Astrocyte (in vitro differentiated cells and primary cell): ENCODE measurements at regions not wholly inside any gene's neighbourhood (a gene's known extent, or its start where the extent isn't known, plus 50 kb on each side); places are given as distances from the start of the nearest gene placed in this dataset.

ENCODE experiments used
- EZH2 ChIP-seq: IDR thresholded peaks from 2 replicates; pipeline ENCODE4 v1.6.1; 2012; ENCODE audit warnings: mild to moderate bottlenecking, low read length, inconsistent platforms; ENCODE audit not compliant: insufficient read depth
- TF ChIP-seq, protein P1 (sequence below): IDR thresholded peaks from 2 replicates; pipeline ENCODE4 v1.5.1; 2011; ENCODE audit warnings: low read depth, mild to moderate bottlenecking, inconsistent platforms, low read length, moderate library complexity; ENCODE audit not compliant: insufficient read depth

DNA sequence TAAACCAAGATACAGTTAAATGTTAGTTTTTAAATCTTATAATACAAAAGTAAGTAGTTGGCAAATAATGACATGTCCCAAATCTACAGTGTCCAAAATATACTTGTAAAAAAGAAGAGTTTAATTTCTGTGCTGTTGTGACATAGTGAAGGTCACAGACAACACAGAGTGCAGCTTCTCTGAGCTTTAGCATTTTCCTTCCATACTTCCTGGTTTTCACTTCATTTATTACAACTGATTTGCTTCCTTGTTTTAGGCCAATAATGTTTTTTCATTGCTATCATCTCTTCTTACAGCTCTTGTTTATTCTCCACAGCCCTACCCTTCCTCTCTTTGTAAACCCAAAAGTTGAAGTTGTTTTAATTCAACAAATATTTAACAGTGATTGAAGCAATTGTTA, 132.4 kb upstream of the TET2 start:
- TF ChIP-seq, protein P1, sequence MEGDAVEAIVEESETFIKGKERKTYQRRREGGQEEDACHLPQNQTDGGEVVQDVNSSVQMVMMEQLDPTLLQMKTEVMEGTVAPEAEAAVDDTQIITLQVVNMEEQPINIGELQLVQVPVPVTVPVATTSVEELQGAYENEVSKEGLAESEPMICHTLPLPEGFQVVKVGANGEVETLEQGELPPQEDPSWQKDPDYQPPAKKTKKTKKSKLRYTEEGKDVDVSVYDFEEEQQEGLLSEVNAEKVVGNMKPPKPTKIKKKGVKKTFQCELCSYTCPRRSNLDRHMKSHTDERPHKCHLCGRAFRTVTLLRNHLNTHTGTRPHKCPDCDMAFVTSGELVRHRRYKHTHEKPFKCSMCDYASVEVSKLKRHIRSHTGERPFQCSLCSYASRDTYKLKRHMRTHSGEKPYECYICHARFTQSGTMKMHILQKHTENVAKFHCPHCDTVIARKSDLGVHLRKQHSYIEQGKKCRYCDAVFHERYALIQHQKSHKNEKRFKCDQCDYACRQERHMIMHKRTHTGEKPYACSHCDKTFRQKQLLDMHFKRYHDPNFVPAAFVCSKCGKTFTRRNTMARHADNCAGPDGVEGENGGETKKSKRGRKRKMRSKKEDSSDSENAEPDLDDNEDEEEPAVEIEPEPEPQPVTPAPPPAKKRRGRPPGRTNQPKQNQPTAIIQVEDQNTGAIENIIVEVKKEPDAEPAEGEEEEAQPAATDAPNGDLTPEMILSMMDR, result no peak
- TF ChIP-seq EZH2, result no peak
